Right lobe of liver (tissue), 4 donors: ENCODE measurements at regions not wholly inside any gene's neighbourhood (a gene's known extent, or its start where the extent isn't known, plus 50 kb on each side); places are given as distances from the start of the nearest gene placed in this dataset.

Source experiments
- POLR2A ChIP-seq: fragments of 450-650 bp; IDR thresholded peaks from one replicate; pipeline ENCODE4 v1.6.1; 2017; ENCODE audit warnings: antibody characterized with exemption, mild to moderate bottlenecking
- TF ChIP-seq, protein P1 (sequence below), 4 donors: fragments of 200-600 bp in 3 of 4; fragments of 450-650 bp in 1 of 4; IDR thresholded peaks; one replicate each; pipeline versions ENCODE4 v1.5.1 to v1.8.0; 2016 to 2022; ENCODE audit warnings: antibody characterized with exemption in 4 of 4, mild to moderate bottlenecking in 2 of 4
- donor health status: DM: no; HTN: no; CAD: no.
- donor health status: DM: no; HTN: no; CAD: no.
- donor health status: DM: no; HTN: yes; CAD: no.

DNA sequence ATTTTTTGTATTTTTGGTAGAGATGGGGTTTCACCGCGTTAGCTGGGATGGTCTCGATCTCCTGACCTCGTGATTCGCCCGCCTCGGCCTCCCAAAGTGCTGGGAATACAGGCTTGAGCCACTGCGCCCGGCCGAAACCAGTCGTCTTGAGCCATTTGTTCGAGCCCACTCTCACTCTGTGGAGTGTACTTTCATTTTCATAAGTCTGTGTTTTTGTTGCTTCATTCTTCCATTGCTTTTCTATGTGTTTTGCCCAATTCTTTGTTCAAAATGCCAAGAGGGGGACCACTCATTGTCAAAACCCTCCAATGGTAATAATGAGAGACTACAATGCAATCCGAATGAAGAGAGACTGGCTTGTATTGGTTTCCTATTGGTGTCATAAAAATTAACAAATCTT is 1545.5 kb upstream of the DDX18 start:
- TF ChIP-seq, protein P1, sequence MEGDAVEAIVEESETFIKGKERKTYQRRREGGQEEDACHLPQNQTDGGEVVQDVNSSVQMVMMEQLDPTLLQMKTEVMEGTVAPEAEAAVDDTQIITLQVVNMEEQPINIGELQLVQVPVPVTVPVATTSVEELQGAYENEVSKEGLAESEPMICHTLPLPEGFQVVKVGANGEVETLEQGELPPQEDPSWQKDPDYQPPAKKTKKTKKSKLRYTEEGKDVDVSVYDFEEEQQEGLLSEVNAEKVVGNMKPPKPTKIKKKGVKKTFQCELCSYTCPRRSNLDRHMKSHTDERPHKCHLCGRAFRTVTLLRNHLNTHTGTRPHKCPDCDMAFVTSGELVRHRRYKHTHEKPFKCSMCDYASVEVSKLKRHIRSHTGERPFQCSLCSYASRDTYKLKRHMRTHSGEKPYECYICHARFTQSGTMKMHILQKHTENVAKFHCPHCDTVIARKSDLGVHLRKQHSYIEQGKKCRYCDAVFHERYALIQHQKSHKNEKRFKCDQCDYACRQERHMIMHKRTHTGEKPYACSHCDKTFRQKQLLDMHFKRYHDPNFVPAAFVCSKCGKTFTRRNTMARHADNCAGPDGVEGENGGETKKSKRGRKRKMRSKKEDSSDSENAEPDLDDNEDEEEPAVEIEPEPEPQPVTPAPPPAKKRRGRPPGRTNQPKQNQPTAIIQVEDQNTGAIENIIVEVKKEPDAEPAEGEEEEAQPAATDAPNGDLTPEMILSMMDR (IDR thresholded peaks at IDR 0.05): no peak
- no peak for TF ChIP-seq POLR2A
